Thymus (tissue), 11 donors: ENCODE measurements at regions not wholly inside any gene's neighbourhood (a gene's known extent, or its start where the extent isn't known, plus 50 kb on each side); places are given as distances from the start of the nearest gene placed in this dataset.

Source experiments
- DNase-seq, 9 donors: peaks; one replicate each; pipeline ENCODE4 v3.0.0-alpha.2; 2013; ENCODE audit warnings: low spot score in 9 of 9, low read depth in 6 of 9, missing footprints in 1 of 9
- H3K27ac ChIP-seq, 2 donors: one replicate each; pipeline ENCODE4 v1.5.1; 2013; ENCODE audit warnings: control low read depth in 1 of 2, low read depth in 1 of 2, low read length in 1 of 2, mild to moderate bottlenecking in 1 of 2, moderate library complexity in 1 of 2
- H3K27me3 ChIP-seq, 2 donors: one replicate each; pipeline ENCODE4 v1.5.1; 2013; ENCODE audit warnings: low read length in 1 of 2; ENCODE audit not compliant: control insufficient read depth in 2 of 2, insufficient read depth in 1 of 2
- H3K36me3 ChIP-seq, 2 donors: one replicate each; pipeline ENCODE4 v1.5.1; 2013; ENCODE audit warnings: low read length in 1 of 2, mild to moderate bottlenecking in 1 of 2, moderate library complexity in 1 of 2; ENCODE audit not compliant: control insufficient read depth in 2 of 2, insufficient read depth in 2 of 2
- H3K4me1 ChIP-seq, 2 donors: one replicate each; pipeline ENCODE4 v1.5.1; 2013; ENCODE audit warnings: low read length in 2 of 2; ENCODE audit not compliant: control insufficient read depth in 2 of 2, insufficient read depth in 2 of 2
- H3K4me3 ChIP-seq, 2 donors: one replicate each; pipeline ENCODE4 v1.5.1; 2013; ENCODE audit warnings: low read length in 2 of 2, control low read depth in 1 of 2, mild to moderate bottlenecking in 1 of 2
- H3K9me3 ChIP-seq, 2 donors: one replicate each; pipeline ENCODE4 v1.5.1; 2013; ENCODE audit warnings: low read length in 1 of 2, mild to moderate bottlenecking in 1 of 2; ENCODE audit not compliant: control insufficient read depth in 2 of 2, insufficient read depth in 1 of 2
- WGBS: extraction: QIAGEN DNeasy Blood & Tissue Kit; methylation state at CpG from one replicate; pipeline ENCODE4 v1.1.7; 2013; 5-methylcytosine and 5-hydroxymethylcytosine counted together
- donor health status: healthy.

DNA sequence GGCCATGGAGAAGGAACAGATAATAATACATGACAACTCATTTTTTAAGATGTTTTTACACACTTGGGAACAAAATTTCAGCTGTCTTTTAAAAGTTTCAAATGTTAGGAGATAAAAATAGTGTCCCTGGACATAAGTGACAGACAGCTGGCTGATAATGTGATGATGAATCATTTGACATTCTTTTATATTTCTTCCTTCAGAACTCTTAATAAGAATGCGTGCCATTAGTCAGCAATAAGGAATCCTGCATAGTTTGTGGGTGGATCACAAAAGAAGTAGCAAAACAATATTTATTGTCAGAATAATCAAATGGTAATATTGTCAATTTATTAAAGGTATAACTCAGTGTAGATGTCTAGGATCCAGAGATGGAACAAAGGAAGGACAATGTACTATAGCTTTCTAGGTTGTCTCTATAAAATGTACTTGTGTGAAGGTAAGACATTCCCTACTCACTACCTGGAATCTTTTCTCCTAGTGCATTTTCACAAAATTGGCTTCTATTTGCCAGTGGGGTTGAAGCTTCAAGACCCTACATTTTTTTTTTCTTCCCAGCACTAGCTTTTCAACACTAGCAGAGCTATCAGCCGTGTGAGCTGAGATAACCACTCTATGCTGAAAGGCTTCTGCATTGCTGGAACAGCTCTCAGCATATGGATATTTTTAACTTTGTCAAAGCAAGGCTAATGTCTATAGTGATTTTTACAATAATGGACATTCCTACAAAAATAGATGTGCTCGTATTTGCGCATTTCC is 175.6 kb upstream of the SLITRK6 start:
- Histone ChIP-seq H3K27me3 (no peaks in the 10 kb centered on the region), H3K4me1 (no peaks in the 10 kb centered on the region), H3K27ac (no peak overlapping the region), H3K9me3 (no peaks in the 10 kb centered on the region), H3K36me3 (no peaks in the 10 kb centered on the region), H3K4me3 (no peak overlapping the region)
- no peak for DNase-seq
- WGBS = 96% methylated on average over 4 of the region's 4 CpGs

DNA sequence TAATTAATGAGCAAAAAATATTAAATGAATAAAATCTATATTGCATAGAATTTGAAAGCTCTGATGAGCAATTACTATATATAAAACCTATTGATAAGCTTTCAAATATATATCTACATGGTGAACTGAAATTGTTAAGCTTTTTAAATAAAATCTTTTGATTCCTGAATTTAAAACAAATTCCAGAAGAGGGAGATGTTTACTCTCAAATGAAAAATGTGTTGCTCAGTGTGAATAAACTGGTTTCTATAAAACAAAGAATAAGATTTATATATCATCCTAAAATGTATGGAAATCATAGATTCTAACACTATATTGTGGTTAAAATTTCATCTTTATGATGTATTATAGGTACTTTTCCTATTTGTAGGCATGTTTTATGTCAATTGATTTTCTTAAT is 171.5 kb upstream of the SLITRK6 start:
- Histone ChIP-seq H3K9me3 (peaks cover 1 to 5% of the 10 kb centered on the region in 2 donors), H3K27ac (no peak overlapping the region), H3K27me3 (no peaks in the 10 kb centered on the region), H3K36me3 (no peaks in the 10 kb centered on the region), H3K4me3 (no peak overlapping the region), H3K4me1 (no peaks in the 10 kb centered on the region)
- no peak for DNase-seq

DNA sequence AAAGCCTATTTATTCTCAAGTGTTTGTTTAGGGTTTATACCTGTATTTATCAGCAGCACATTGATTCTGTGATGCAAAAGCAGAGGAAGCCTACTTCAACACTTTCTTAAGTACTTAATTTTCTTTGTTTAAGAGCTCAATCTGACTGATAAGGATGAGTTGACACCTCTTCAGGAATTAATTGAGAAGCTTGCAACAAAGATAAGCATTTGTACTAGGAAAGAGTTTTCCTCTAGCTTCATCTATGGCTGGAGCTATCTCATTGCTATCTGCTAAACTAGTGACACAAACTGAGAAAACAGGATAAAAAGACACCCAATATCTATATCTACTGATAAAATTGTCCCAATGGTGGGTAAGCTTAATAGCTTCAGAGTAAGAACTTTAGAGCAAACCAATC is 170.1 kb upstream of the SLITRK6 start:
- Histone ChIP-seq H3K9me3 (peaks cover 1 to 5% of the 10 kb centered on the region in 2 donors), H3K4me1 (no peaks in the 10 kb centered on the region), H3K36me3 (no peaks in the 10 kb centered on the region), H3K27ac (no peak overlapping the region), H3K27me3 (no peaks in the 10 kb centered on the region), H3K4me3 (no peak overlapping the region)
- no peak for DNase-seq

DNA sequence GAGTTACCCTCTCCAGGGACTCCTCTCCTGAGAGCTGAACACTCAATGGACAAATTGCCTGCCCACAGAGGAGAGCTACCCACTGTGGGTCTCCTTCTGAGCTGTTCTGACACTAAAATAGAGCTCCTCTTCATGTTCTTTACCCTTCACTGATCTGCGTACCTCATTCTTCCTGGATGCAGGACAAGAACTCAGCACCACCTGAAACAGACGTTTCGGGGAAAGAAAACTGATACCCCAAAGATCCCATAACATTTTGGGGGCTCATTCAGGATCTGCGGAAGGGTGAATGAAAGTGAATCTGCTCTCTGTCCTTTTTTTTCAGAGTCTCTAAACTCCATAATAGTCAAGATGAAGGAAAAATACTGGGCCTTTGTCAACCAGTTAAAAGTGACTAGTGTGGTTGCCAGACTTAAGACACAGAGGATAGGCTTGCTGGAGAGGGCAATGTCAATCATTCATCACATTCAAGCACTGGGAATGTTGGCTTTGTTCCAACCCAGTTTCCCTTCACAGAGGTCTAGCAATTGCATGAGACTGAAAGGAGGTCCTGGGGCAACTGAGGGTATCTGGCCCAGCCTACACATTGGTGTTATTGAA is 136.7 kb upstream of the SLITRK6 start:
- no peaks in the 10 kb centered on the region for H3K36me3 ChIP-seq
- H3K9me3 ChIP-seq = peaks cover 0 to 19% of the 10 kb centered on the region in 2 donors
- 93% methylated on average over 4 of the region's 4 CpGs for WGBS

DNA sequence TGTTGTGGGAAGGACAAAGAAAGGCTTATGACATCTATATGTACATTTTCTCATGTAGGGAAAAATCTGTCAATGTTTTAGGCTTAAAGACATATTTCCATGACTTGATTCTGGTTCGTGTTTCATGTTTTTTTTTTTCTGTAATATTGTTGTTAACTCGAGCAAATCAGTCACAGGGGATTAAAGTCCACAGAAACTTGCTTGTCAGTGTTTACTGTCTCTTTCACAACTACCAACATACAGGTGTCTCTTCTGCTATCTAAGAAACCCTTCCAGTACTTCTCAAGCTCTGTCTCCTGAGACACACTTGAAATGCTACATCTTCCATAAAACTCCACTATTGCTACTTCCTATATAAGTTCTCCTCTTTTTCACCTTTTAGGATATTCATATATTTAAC is 130.9 kb upstream of the SLITRK6 start:
- Histone ChIP-seq H3K36me3 (no peaks in the 10 kb centered on the region), H3K9me3 (no peaks in the 10 kb centered on the region), H3K27ac (no peak overlapping the region), H3K4me3 (no peak overlapping the region), H3K27me3 (no peaks in the 10 kb centered on the region), H3K4me1 (no peaks in the 10 kb centered on the region)
- DNase-seq = no peak
- 63% methylated on average over 2 of the region's 2 CpGs for WGBS

More for the DNA sequence above, 136.7 kb upstream of the SLITRK6 start:
- Histone ChIP-seq H3K27me3 (no peaks in the 10 kb centered on the region), H3K27ac (no peak overlapping the region), H3K4me1 (no peaks in the 10 kb centered on the region), H3K4me3 (no peak overlapping the region)
- no peak for DNase-seq

DNA sequence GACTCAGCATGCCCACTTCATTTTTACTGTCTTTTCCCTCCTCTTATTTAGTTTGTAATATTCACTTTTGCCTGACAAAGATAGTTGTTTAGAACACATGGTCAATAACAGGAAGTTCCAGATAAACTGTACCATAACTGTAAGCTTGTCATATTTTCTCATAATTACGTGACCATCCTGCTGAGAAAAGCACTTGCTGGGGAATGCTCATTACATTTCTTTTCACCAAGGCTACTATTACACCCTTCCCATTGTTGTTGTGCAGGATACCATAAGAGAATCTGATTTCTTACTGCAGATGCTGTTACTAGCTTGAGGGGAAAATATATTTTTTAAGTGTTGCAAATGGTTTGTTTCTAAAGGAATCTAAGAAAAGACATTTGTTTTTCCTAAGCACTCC is 111.7 kb upstream of the SLITRK6 start:
- WGBS = 93% methylated on average over 1 of the region's 1 CpG
- DNase-seq = no peak
- no peaks in the 10 kb centered on the region for H3K36me3 ChIP-seq
- no peak overlapping the region for H3K27ac ChIP-seq
- no peak overlapping the region for H3K4me3 ChIP-seq
- H3K4me1 ChIP-seq = no peaks in the 10 kb centered on the region
- peaks cover 0 to 3% of the 10 kb centered on the region in 2 donors for H3K9me3 ChIP-seq
- H3K27me3 ChIP-seq = no peaks in the 10 kb centered on the region

DNA sequence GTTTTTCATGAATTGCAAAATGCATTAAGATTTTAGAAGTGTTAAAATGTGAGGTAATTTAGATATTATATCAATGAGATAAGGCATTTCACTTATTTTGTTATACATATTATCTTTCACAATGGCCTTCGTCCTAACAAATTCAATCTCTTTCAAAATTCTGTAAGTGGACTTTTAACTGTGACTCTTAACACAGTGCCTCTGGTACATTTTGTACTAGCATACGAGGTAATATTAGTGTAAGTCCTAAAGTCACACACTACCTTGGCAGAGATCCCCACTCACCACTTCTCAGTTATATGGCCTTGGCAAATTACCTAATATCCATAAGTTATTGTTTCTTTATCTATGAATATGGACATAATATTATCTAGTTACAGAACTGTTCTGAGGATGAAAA is 101.3 kb upstream of the SLITRK6 start:
- H3K4me1 ChIP-seq = no peaks in the 10 kb centered on the region
- H3K9me3 ChIP-seq = no peaks in the 10 kb centered on the region
- H3K4me3 ChIP-seq = no peak overlapping the region
- 91% methylated on average over 2 of the region's 2 CpGs for WGBS
- H3K27ac ChIP-seq = no peak overlapping the region
- no peak for DNase-seq
- H3K27me3 ChIP-seq = no peaks in the 10 kb centered on the region
- H3K36me3 ChIP-seq = no peaks in the 10 kb centered on the region

DNA sequence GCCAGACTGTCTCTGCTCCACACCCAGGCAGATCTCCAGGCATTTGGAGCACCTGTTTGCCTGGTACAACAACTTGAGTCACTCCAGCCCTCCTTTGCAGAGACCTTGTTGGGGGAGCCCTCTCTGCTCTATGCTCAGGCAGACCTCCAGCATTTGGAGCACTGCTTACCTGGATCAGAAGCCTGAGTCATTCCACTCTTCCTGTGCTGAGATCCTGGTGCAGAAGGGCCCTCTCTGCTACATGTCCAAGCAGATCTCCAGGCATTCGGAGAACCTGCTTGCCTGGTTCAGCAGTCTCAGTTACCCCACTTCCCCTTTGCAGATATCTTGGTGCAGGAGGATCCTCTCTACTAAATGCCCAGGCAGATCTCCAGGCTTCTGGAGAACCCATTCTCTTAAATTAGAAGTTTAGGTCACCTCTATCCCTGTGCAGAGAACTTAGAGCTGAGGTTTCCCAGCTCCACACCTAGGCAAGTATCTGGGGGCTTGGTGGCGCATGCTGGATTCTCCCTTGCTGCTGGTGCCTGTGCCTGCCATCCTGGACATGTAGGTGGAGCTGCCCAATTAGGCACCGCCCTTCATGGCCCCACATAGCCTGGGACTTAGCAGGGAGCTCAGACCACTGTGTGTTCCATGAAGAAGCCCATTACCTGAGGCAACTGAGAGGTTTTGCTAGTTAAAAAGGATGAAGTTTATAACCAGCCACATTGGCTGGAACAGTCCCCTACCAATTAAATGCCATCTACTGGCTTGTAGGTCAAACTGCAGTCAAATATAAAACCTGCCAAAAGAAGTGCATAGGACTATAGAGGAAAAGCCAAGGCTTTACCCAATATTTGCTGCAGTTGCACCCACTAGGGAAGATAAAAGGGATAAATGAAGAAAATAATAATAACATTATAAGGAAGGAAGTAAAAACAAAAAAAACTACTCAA is 97.6 kb upstream of the SLITRK6 start:
- no peaks in the 10 kb centered on the region for H3K27me3 ChIP-seq

DNA sequence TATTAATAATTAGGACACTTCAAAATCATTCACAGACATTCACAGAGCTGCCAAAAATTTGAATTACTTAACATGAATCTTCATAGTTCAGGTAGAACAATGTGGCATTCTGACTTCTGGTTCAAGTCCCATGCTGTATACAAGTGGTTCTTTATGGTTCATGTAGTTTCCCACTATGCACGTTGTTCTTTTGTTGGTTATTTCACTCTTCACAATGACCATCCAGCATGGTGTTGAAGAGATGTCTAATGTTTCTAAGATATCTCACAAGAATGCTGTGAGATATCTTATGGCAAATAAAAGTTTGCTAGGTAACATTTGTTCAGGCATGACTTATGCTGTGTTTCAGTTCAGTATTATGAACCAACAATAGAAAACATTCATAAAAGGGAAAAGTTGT is 88.2 kb upstream of the SLITRK6 start:
- H3K27ac ChIP-seq = no peak overlapping the region
- H3K27me3 ChIP-seq = no peaks in the 10 kb centered on the region
- H3K4me3 ChIP-seq = no peak overlapping the region
- H3K9me3 ChIP-seq = no peaks in the 10 kb centered on the region
- H3K36me3 ChIP-seq = no peaks in the 10 kb centered on the region
- no peaks in the 10 kb centered on the region for H3K4me1 ChIP-seq
- DNase-seq = no peak
- WGBS = 90% methylated on average over 1 of the region's 1 CpG

More for the DNA sequence above, 97.6 kb upstream of the SLITRK6 start:
- Histone ChIP-seq H3K9me3 (no peaks in the 10 kb centered on the region), H3K27ac (no peak overlapping the region), H3K4me3 (no peak overlapping the region), H3K4me1 (no peaks in the 10 kb centered on the region), H3K36me3 (no peaks in the 10 kb centered on the region)
- DNase-seq = no peak
- 90% methylated on average over 3 of the region's 3 CpGs for WGBS
